H9 (cell line): ENCODE measurements at regions not wholly inside any gene's neighbourhood (a gene's known extent, or its start where the extent isn't known, plus 50 kb on each side); places are given as distances from the start of the nearest gene placed in this dataset.

Source experiments
- DNase-seq: peaks from one replicate; pipeline ENCODE4 v3.0.0-alpha.2; 2017
- H2AFZ ChIP-seq: one replicate; pipeline ENCODE4 v1.6.1; 2013; ENCODE audit warnings: mild to moderate bottlenecking, low read length, control low read depth, moderate library complexity
- H2AK5ac ChIP-seq: 2 replicates; pipeline ENCODE4 v1.6.1; 2013; ENCODE audit warnings: low read length, control low read depth, mixed read lengths; ENCODE audit not compliant: insufficient read length
- H2BK120ac ChIP-seq: one replicate; pipeline ENCODE4 v1.6.1; 2013; ENCODE audit warnings: low read depth, mild to moderate bottlenecking, low read length, control low read depth, inconsistent platforms; ENCODE audit not compliant: poor library complexity, severe bottlenecking
- H2BK12ac ChIP-seq: 2 replicates; pipeline ENCODE4 v1.6.1; 2013; ENCODE audit warnings: low read length, control low read depth, mixed read lengths, low read depth; ENCODE audit not compliant: insufficient read length
- H2BK15ac ChIP-seq: 2 replicates; pipeline ENCODE4 v1.6.1; 2013; ENCODE audit warnings: low read depth, low read length, control low read depth
- H2BK20ac ChIP-seq: one replicate; pipeline ENCODE4 v1.6.1; 2013; ENCODE audit warnings: low read depth, mild to moderate bottlenecking, low read length, control low read depth, inconsistent platforms; ENCODE audit not compliant: poor library complexity, severe bottlenecking
- H2BK5ac ChIP-seq: 2 replicates; pipeline ENCODE4 v1.6.1; 2013; ENCODE audit warnings: low read length, control low read depth, mixed read lengths; ENCODE audit not compliant: insufficient read length
- H3K14ac ChIP-seq: 2 replicates; pipeline ENCODE4 v1.6.1; 2013; ENCODE audit warnings: low read length, control low read depth; ENCODE audit not compliant: insufficient read depth
- H3K18ac ChIP-seq: 2 replicates; pipeline ENCODE4 v1.6.1; 2013; ENCODE audit warnings: low read depth, mild to moderate bottlenecking, mixed read lengths, low read length, control low read depth; ENCODE audit not compliant: insufficient read length
- H3K23ac ChIP-seq: 2 replicates; pipeline ENCODE4 v1.6.1; 2013; ENCODE audit warnings: low read length, control low read depth, mixed read lengths, low read depth; ENCODE audit not compliant: insufficient read length
- H3K23me2 ChIP-seq: 2 replicates; pipeline ENCODE4 v1.6.1; 2013; ENCODE audit warnings: low read depth, mild to moderate bottlenecking, mixed read lengths, low read length, control low read depth; ENCODE audit not compliant: insufficient read length, poor library complexity, severe bottlenecking
- H3K27ac ChIP-seq: 2 replicates; pipeline ENCODE4 v1.5.1; 2013; ENCODE audit warnings: low read length, control low read depth, mixed read lengths, low read depth; ENCODE audit not compliant: insufficient read length
- H3K27me3 ChIP-seq: 2 replicates; pipeline ENCODE4 v1.6.1; 2013; ENCODE audit warnings: low read length, control low read depth, inconsistent platforms; ENCODE audit not compliant: insufficient read depth
- H3K4ac ChIP-seq: 2 replicates; pipeline ENCODE4 v1.6.1; 2013; ENCODE audit warnings: low read depth, mild to moderate bottlenecking, control low read depth, inconsistent platforms, low read length, moderate library complexity
- H3K4me1 ChIP-seq: 2 replicates; pipeline ENCODE4 v1.6.1; 2013; ENCODE audit warnings: low read length, control low read depth, inconsistent platforms; ENCODE audit not compliant: insufficient read depth
- H3K4me2 ChIP-seq: 2 replicates; pipeline ENCODE4 v1.6.1; 2013; ENCODE audit warnings: low read length, control low read depth, mixed read lengths; ENCODE audit not compliant: insufficient read length, insufficient read depth
- H3K56ac ChIP-seq: 2 replicates; pipeline ENCODE4 v1.6.1; 2013; ENCODE audit warnings: low read depth, mild to moderate bottlenecking, mixed read lengths, low read length, control low read depth; ENCODE audit not compliant: insufficient read length
- H3K79me1 ChIP-seq: 2 replicates; pipeline ENCODE4 v1.6.1; 2013; ENCODE audit warnings: low read depth, mild to moderate bottlenecking, moderate library complexity, low read length, control low read depth, inconsistent platforms; ENCODE audit not compliant: insufficient read depth, poor library complexity, severe bottlenecking
- H3K79me2 ChIP-seq: 2 replicates; pipeline ENCODE4 v1.6.1; 2013; ENCODE audit warnings: low read length, control low read depth, inconsistent platforms; ENCODE audit not compliant: insufficient read depth
- H3K9ac ChIP-seq: 2 replicates; pipeline ENCODE4 v1.6.1; 2013; ENCODE audit warnings: low read length, control low read depth, mixed read lengths; ENCODE audit not compliant: insufficient read length; ENCODE audit errors: extremely low read depth
- H3K9me3 ChIP-seq: one replicate; pipeline ENCODE4 v1.6.1; 2013; ENCODE audit warnings: low read depth, low read length, inconsistent platforms; ENCODE audit not compliant: control insufficient read depth
- H3T11ph ChIP-seq: one replicate; pipeline ENCODE4 v1.6.1; 2013; ENCODE audit warnings: mild to moderate bottlenecking, low read length, control low read depth, inconsistent platforms
- H4K20me1 ChIP-seq: one replicate; pipeline ENCODE4 v1.6.1; 2013; ENCODE audit not compliant: control insufficient read depth, insufficient read length, insufficient read depth
- H4K5ac ChIP-seq: 2 replicates; pipeline ENCODE4 v1.6.1; 2013; ENCODE audit warnings: low read depth, mild to moderate bottlenecking, mixed read lengths, low read length, control low read depth; ENCODE audit not compliant: insufficient read length
- H4K8ac ChIP-seq: replicated peaks from 2 replicates; pipeline ENCODE4 v1.6.1; 2013; ENCODE audit warnings: low read length, control low read depth, mixed read lengths, low read depth; ENCODE audit not compliant: insufficient read length
- H4K91ac ChIP-seq: 2 replicates; pipeline ENCODE4 v1.6.1; 2013; ENCODE audit warnings: low read depth, mild to moderate bottlenecking, moderate library complexity, mixed read lengths, low read length, control low read depth; ENCODE audit not compliant: insufficient read length
- H3K27ac Mint-ChIP-seq, 3 experiments: 2 replicates in 2 of 3; 3 replicates in 1 of 3; pipeline ENCODE4 v1.8.0; 2020 to 2021; ENCODE audit warnings: mixed read lengths in 3 of 3, mild to moderate bottlenecking in 1 of 3, moderate library complexity in 1 of 3
- H3K27me3 Mint-ChIP-seq: 2 replicates; pipeline ENCODE4 v1.8.0; 2021; ENCODE audit warnings: low read depth, mild to moderate bottlenecking, moderate library complexity, mixed read lengths
- H3K36me3 Mint-ChIP-seq, 3 experiments: 2 replicates in 2 of 3; 3 replicates in 1 of 3; pipeline ENCODE4 v1.8.0; 2020 to 2021; ENCODE audit warnings: low read depth in 3 of 3, mixed read lengths in 3 of 3; ENCODE audit not compliant: insufficient read depth in 1 of 3
- H3K4me1 Mint-ChIP-seq, 2 experiments: 2 replicates each; pipeline ENCODE4 v1.8.0; 2020; ENCODE audit warnings: mixed read lengths in 2 of 2
- H3K4me3 Mint-ChIP-seq, 2 experiments: 2 replicates in 1 of 2; 3 replicates in 1 of 2; pipeline ENCODE4 v1.8.0; 2020 to 2021; ENCODE audit warnings: mild to moderate bottlenecking in 2 of 2, mixed read lengths in 2 of 2, moderate library complexity in 1 of 2
- H3K9me3 Mint-ChIP-seq, 2 experiments: 2 replicates in 1 of 2; 3 replicates in 1 of 2; pipeline ENCODE4 v1.8.0; 2020; ENCODE audit warnings: mild to moderate bottlenecking in 2 of 2, mixed read lengths in 2 of 2, moderate library complexity in 1 of 2
- CTCF ChIP-seq: fragments of 200-600 bp; sonication (generic); conservative IDR thresholded peaks from 3 replicates; pipeline ENCODE4 v1.8.0; 2021; ENCODE audit warnings: antibody characterized with exemption, mild to moderate bottlenecking
- WGBS: extraction: QIAGEN DNeasy Blood & Tissue Kit; methylation state at CpG from one replicate; pipeline ENCODE4 v1.1.7; 2013; ENCODE audit warnings: missing lambda C conversion rate, low lambda C conversion rate, mixed read lengths; ENCODE audit not compliant: insufficient read length; ENCODE audit errors: extremely low coverage; 5-methylcytosine and 5-hydroxymethylcytosine counted together

- H3K9ac ChIP-seq, result no peak overlapping the region
- H3K14ac ChIP-seq, result no peak overlapping the region
- H3K79me2 ChIP-seq, result no peaks in the 10 kb centered on the region
- no peak overlapping the region for H2BK120ac ChIP-seq
- H4K5ac ChIP-seq, result no peak overlapping the region
- no peak overlapping the region for H2BK15ac ChIP-seq
- H4K20me1 ChIP-seq, result no peaks in the 10 kb centered on the region
- TF ChIP-seq CTCF, result no peak
- Mint-ChIP-seq H3K27me3 (no peaks in the 10 kb centered on the region), H3K36me3 (no peaks in the 10 kb centered on the region), H3K4me1 (peaks cover 0 to 4% of the 10 kb centered on the region in 2 experiments; a peak in 1 of 4 replicates), H3K4me3 (no peak overlapping the region), H3K9me3 (no peaks in the 10 kb centered on the region), H3K27ac (no peak overlapping the region)
- no CpG with 5 or more reads among the region's 3 CpGs for WGBS
- H4K8ac ChIP-seq, result no peak overlapping the region
- DNase-seq, result no peak
- no peak overlapping the region for H3K18ac ChIP-seq
- H2BK20ac ChIP-seq, result no peak overlapping the region
- no peaks in the 10 kb centered on the region for H3K4me1 ChIP-seq
- H3K9me3 ChIP-seq, result no peaks in the 10 kb centered on the region
- H3T11ph ChIP-seq, result no peak overlapping the region
- no peak overlapping the region for H3K27ac ChIP-seq
- H3K23me2 ChIP-seq, result no peaks in the 10 kb centered on the region
- no peak overlapping the region for H3K56ac ChIP-seq
- no peak overlapping the region for H3K4ac ChIP-seq
- H2AFZ ChIP-seq, result no peak overlapping the region
- H3K27me3 ChIP-seq, result no peaks in the 10 kb centered on the region
- H2BK5ac ChIP-seq, result no peak overlapping the region
- no peak overlapping the region for H2BK12ac ChIP-seq
- no peaks in the 10 kb centered on the region for H3K79me1 ChIP-seq
- H3K4me2 ChIP-seq, result no peak overlapping the region
- no peak overlapping the region for H4K91ac ChIP-seq
- no peak overlapping the region for H2AK5ac ChIP-seq
- H3K23ac ChIP-seq, result no peak overlapping the region
These were observed 51.3 kb upstream of the RMST start for GRCh38 chr12:97411341-97411740.
